ENCODE measurements at regions not wholly inside any gene's neighbourhood (a gene's known extent, or its start where the extent isn't known, plus 50 kb on each side); places are given as distances from the start of the nearest gene placed in this dataset.

- TF ChIP-seq, protein P1, sequence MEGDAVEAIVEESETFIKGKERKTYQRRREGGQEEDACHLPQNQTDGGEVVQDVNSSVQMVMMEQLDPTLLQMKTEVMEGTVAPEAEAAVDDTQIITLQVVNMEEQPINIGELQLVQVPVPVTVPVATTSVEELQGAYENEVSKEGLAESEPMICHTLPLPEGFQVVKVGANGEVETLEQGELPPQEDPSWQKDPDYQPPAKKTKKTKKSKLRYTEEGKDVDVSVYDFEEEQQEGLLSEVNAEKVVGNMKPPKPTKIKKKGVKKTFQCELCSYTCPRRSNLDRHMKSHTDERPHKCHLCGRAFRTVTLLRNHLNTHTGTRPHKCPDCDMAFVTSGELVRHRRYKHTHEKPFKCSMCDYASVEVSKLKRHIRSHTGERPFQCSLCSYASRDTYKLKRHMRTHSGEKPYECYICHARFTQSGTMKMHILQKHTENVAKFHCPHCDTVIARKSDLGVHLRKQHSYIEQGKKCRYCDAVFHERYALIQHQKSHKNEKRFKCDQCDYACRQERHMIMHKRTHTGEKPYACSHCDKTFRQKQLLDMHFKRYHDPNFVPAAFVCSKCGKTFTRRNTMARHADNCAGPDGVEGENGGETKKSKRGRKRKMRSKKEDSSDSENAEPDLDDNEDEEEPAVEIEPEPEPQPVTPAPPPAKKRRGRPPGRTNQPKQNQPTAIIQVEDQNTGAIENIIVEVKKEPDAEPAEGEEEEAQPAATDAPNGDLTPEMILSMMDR (IDR thresholded peaks at IDR 0.05), result no peak
Measured at GRCh38 chr13:109687559-109688448, 98.6 kb downstream of the IRS2 start.

DNA sequence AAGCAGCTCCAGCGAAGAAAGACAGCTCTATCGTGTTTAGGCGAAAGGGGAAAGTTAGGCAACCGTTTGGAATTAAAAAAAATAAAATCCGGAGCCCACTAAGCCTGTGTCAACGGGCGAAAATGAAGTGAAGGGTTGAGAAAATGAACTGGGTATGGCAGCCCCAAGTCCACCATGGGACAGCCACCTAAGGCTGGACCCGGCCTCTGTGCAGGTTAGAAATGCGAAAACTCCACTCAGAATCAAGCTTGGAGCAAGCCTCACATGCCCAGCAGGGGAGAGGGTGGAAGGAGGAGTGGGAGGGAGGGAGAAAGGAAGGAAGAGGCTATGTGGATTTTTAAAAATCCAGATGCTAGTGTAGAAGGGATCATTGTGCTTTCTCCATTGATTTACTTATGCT is 101.2 kb downstream of the IRS2 start:
- TF ChIP-seq, protein P1 (IDR thresholded peaks at IDR 0.05), result no peak

DNA sequence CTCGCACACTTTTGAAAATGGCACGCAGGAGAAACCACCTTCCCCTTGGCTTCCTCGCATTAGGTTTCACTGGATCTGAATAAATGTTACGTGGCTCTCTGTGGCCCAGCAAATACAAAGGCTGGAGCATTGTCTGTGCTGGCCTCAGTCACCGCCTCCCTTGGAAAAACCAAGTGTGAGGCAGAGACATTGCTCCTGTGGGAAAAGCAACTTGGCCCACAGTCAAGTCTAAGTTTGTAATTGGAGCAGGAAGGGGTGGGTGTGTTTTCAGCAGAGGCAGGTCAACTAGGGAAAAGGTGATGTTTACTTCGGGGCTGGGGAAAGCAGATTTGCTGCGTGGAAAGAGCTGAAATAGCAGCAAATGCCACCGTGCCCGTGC is 101.6 kb downstream of the IRS2 start:
- TF ChIP-seq, protein P1 (IDR thresholded peaks at IDR 0.05), result no peak

- TF ChIP-seq, protein P1 (IDR thresholded peaks at IDR 0.05), result no peak
Measured at GRCh38 chr13:109684084-109684823, 102.1 kb downstream of the IRS2 start.

- TF ChIP-seq, protein P1 (IDR thresholded peaks at IDR 0.05), result no peak
Measured at GRCh38 chr13:109682534-109683244, 103.7 kb downstream of the IRS2 start.

DNA sequence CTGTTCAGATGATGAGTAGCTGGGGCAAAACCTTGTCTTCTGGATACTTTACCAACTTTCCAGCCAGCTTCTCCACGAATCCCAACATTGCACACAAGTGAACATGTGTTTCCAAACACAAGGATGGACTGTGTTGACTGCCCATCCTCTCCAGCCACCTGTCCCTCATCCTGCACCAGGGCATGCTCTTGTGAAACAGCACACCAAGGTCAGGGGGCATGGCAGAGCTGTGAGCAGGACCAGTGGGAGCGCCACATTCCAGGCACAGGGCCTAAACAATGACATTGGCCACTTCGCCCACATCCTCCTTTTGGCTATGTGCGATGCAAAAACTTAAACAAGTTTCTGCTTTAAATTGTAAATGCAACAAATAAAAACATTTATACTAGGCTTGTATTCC is 105.5 kb downstream of the IRS2 start:
- TF ChIP-seq, protein P1 (IDR thresholded peaks at IDR 0.05), result no peak

DNA sequence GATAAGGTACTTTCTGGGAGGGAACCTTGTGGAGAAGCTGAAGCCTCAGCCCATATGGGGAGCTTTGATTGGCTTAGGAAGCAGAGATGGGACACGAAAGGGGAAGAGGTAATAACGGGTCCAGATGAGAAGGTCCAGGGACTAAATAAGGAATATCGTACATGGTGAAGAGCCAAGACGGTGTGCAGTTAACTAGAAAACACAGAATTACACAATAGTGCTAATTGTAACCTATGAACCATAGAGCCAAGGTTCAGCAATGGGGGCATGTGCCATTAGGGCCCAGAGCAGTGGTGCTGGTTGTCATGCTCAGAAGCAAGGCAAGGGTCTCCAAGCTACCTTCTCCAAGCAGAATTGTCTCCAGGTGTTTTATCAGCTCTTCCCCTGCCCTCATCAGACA is 106.1 kb downstream of the IRS2 start:
- TF ChIP-seq, protein P1 (IDR thresholded peaks at IDR 0.05), result no peak

Measured in LNCAP (cell line).